Nephron (organoid): ENCODE measurements at regions not wholly inside any gene's neighbourhood (a gene's known extent, or its start where the extent isn't known, plus 50 kb on each side); places are given as distances from the start of the nearest gene placed in this dataset.
A peak's percentile ranks its signal among the peaks of the same experiment; 100 is the strongest.

ENCODE experiments used
- H3K27ac Mint-ChIP-seq, 3 experiments: 2 replicates each; pipeline ENCODE4 v1.8.0; 2020; ENCODE audit warnings: mixed read lengths in 3 of 3, mild to moderate bottlenecking in 2 of 3, moderate library complexity in 1 of 3
- H3K27me3 Mint-ChIP-seq: 2 replicates; pipeline ENCODE4 v1.8.0; 2021; ENCODE audit warnings: low read depth, mild to moderate bottlenecking, moderate library complexity, mixed read lengths
- H3K36me3 Mint-ChIP-seq: 2 replicates; pipeline ENCODE4 v1.8.0; 2020; ENCODE audit warnings: low read depth, mixed read lengths
- H3K4me1 Mint-ChIP-seq: 2 replicates; pipeline ENCODE4 v1.8.0; 2020; ENCODE audit warnings: mixed read lengths
- H3K4me3 Mint-ChIP-seq, 3 experiments: 2 replicates each; pipeline ENCODE4 v1.8.0; 2020; ENCODE audit warnings: mild to moderate bottlenecking in 3 of 3, mixed read lengths in 3 of 3, moderate library complexity in 2 of 3
- H3K9me3 Mint-ChIP-seq: 2 replicates; pipeline ENCODE4 v1.8.0; 2020; ENCODE audit warnings: mixed read lengths
- TF ChIP-seq, protein P1 (sequence below), 3 experiments: fragments of 200-600 bp; sonication (generic); IDR thresholded peaks; one replicate each; pipeline ENCODE4 v1.5.0; 2021; ENCODE audit warnings: antibody characterized with exemption in 3 of 3; ENCODE audit not compliant: unreplicated experiment in 3 of 3

DNA sequence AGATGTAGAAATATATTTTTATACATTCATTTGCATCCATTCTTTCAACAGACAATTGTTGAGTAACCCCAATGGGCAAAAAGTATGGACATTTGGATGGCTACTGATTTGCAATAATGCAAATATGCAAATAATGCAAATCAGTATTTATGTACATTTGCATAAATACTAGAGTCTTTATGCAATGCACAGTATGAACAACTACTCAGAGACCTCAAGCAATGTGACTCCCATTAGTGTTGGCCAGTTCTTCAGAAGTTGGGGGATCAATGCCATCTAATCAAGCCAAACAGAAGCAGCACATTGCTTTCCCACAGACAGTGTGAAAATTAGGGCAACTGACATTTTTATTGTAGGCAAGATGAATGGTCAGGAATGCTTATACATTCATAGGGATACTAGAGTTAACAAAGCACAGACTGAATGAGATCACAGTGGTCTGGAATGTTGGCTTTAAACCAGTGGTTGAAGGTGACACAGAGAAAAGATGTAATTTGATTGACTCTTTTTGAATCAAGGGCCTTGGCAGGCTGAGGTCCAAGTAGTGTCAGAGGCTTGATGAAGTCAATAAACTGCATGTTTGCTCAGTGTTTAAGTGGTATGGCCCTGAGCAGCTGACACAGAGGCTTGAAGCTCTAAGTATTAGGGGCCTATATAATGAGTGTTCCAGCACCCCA is 256.6 kb downstream of the CTH start:
- peaks cover 14% of the 10 kb centered on the region for H3K4me1 Mint-ChIP-seq
- no peaks in the 10 kb centered on the region for H3K36me3 Mint-ChIP-seq
- no peak overlapping the region for H3K4me3 Mint-ChIP-seq
- no peaks in the 10 kb centered on the region for H3K9me3 Mint-ChIP-seq
- peak overlapping the region; percentile 90 to 98 (median 95) for H3K27ac Mint-ChIP-seq
- H3K27me3 Mint-ChIP-seq = no peaks in the 10 kb centered on the region
- TF ChIP-seq, protein P1, sequence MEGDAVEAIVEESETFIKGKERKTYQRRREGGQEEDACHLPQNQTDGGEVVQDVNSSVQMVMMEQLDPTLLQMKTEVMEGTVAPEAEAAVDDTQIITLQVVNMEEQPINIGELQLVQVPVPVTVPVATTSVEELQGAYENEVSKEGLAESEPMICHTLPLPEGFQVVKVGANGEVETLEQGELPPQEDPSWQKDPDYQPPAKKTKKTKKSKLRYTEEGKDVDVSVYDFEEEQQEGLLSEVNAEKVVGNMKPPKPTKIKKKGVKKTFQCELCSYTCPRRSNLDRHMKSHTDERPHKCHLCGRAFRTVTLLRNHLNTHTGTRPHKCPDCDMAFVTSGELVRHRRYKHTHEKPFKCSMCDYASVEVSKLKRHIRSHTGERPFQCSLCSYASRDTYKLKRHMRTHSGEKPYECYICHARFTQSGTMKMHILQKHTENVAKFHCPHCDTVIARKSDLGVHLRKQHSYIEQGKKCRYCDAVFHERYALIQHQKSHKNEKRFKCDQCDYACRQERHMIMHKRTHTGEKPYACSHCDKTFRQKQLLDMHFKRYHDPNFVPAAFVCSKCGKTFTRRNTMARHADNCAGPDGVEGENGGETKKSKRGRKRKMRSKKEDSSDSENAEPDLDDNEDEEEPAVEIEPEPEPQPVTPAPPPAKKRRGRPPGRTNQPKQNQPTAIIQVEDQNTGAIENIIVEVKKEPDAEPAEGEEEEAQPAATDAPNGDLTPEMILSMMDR (IDR thresholded peaks at IDR 0.05; ENCODE audit: unreplicated experiment in 3 of 3) = no peak

DNA sequence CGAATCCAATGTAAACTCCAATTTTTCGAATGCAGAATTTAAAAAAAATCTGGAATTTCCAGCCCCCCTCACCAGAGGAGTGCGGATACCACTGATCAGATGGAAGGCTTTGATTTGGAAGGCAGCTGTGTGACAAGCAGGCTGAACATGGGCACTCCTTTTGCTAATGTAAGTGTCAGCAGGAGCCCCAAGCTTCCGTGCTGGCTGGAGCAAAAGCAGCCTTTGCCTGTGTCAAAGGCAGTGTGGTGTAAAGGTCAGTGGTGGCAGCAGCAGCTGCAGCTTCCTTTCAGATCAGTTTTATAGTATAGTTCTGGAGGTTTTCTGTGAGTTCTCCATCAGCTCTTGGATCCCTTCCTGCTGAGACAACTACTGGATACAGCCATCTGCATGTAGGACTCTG is 259.9 kb downstream of the CTH start:
- H3K4me1 Mint-ChIP-seq = peaks cover 44% of the 10 kb centered on the region
- peaks cover 5% of the 10 kb centered on the region for H3K27me3 Mint-ChIP-seq
- H3K9me3 Mint-ChIP-seq = no peaks in the 10 kb centered on the region
- H3K4me3 Mint-ChIP-seq = no peak overlapping the region
- peak overlapping the region in 1 of 3 experiments; percentile 13 for H3K27ac Mint-ChIP-seq
- TF ChIP-seq, protein P1 (IDR thresholded peaks at IDR 0.05; ENCODE audit: unreplicated experiment in 3 of 3) = no peak
- H3K36me3 Mint-ChIP-seq = no peaks in the 10 kb centered on the region

DNA sequence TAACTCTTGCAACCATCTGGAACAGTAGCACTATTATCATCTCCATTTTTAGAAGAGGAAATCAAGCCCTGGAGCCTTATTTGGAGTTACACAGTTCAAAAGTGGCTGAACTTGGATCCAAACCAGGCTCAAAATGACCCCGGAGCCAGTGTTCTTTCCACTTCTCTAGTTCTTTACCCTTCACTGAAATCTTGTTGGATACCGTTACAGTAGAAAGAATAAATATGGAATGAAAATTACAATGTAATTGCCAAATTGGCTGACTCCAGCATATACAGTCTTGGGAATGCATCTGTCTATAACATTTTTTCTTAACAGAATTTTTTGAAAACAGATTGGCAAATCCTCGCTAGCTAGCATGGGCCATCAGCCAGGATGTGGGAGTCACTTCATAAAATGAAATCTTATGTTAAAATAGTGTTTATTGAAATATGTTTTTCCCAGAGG is 261.4 kb downstream of the CTH start:
- no peaks in the 10 kb centered on the region for H3K9me3 Mint-ChIP-seq
- TF ChIP-seq, protein P1 (IDR thresholded peaks at IDR 0.05; ENCODE audit: unreplicated experiment in 3 of 3) = no peak
- peak overlapping the region in 1 of 3 experiments; percentile 29 for H3K4me3 Mint-ChIP-seq
- no peaks in the 10 kb centered on the region for H3K36me3 Mint-ChIP-seq
- H3K27me3 Mint-ChIP-seq = peaks cover 5% of the 10 kb centered on the region
- H3K4me1 Mint-ChIP-seq = peaks cover 39% of the 10 kb centered on the region
- H3K27ac Mint-ChIP-seq = peak overlapping the region in 2 of 3 experiments; percentile 71 to 80

DNA sequence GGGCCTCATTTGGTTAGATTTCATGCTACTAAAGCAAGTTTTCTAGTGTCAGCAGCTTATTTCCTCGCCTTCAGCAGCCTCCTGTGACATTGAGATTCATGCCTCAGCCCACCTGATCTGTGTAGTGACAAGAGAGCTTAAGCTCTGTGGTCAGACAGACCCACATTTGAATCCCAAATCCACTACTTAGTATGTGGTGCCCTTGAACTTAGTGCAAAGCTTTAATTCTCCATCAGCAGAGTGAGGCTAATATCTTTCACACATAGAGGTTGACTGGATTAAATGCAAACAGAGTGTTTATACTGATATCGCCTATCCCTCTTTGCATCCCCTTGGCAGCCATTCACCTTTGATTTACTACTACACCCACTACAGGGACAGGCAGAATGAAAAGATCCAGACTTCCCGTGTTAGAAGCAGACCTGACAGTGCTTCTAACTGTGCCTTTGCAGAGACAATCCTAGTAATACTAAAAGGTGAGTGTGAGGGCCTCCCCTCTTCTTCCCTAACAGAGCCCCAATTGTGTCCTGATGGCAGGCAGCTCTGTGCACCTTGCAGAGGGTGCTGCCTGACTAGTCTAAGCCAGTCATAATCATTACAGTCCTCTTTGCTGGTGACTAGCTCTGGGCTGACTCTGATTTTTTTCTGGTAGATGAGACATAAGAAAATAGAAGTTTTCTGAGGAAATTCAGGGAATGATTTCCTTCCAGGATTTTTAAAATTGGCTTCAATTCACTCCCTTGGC is 264.0 kb downstream of the CTH start:
- Mint-ChIP-seq H3K9me3 (no peaks in the 10 kb centered on the region), H3K36me3 (no peaks in the 10 kb centered on the region), H3K27me3 (peaks cover 5% of the 10 kb centered on the region), H3K27ac (peak overlapping the region; percentile 81 to 85 (median 84)), H3K4me1 (peaks cover 39% of the 10 kb centered on the region), H3K4me3 (peak overlapping the region in 1 of 3 experiments; percentile 9)
- TF ChIP-seq, protein P1 (IDR thresholded peaks at IDR 0.05; ENCODE audit: unreplicated experiment in 3 of 3) = no peak

DNA sequence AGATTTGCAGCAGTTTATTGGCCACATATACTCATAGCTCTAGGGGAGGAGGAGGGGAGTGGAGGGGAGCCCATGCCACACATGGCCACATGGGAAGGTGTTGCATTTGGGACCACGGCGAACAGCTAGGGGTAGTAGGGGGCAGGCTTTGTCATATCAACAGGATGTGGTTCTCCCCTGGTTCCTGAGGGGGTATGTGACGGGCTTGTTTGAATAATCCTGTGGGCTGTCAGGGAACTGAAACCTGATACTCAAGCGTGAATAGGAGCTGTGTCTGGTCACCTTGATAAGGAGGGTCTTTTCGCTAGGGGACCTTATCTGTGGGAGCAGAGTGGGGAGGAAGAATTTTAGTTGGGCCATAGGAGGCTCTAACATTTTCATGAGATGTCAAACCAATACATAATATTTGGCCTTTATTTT is 264.7 kb downstream of the CTH start:
- H3K36me3 Mint-ChIP-seq = no peaks in the 10 kb centered on the region
- peaks cover 39% of the 10 kb centered on the region for H3K4me1 Mint-ChIP-seq
- TF ChIP-seq, protein P1 (IDR thresholded peaks at IDR 0.05; ENCODE audit: unreplicated experiment in 3 of 3) = no peak
- H3K27ac Mint-ChIP-seq = peak overlapping the region; percentile 81 to 85 (median 84)
- H3K4me3 Mint-ChIP-seq = no peak overlapping the region
- H3K27me3 Mint-ChIP-seq = peaks cover 5% of the 10 kb centered on the region
- H3K9me3 Mint-ChIP-seq = no peaks in the 10 kb centered on the region
